ENCODE measurements at regions not wholly inside any gene's neighbourhood (a gene's known extent, or its start where the extent isn't known, plus 50 kb on each side); places are given as distances from the start of the nearest gene placed in this dataset.

- Histone ChIP-seq H3K4me3 (ENCODE audit: low read depth, low read length, poor library complexity, severe bottlenecking) (no peak overlapping the region), H3K27me3 (replicated peaks; ENCODE audit: insufficient read depth, low read depth, low read length, poor library complexity) (no peaks in the 10 kb centered on the region), H3K9me3 (ENCODE audit: low read depth, low read length, poor library complexity, severe bottlenecking) (no peaks in the 10 kb centered on the region), H3K4me1 (ENCODE audit: insufficient read depth, low read length, poor library complexity, severe bottlenecking) (no peaks in the 10 kb centered on the region), H3K36me3 (ENCODE audit: insufficient read depth, low read length, poor library complexity, severe bottlenecking) (no peaks in the 10 kb centered on the region), H3K27ac (ENCODE audit: low read depth, low read length, poor library complexity, severe bottlenecking) (no peak overlapping the region)
- TF ChIP-seq CTCF (conservative IDR thresholded peaks at IDR 0.05; ENCODE audit: low read depth, low read length): no peak
- no peak for TF ChIP-seq EZH2 (IDR thresholded peaks at IDR 0.05; ENCODE audit: borderline replicate concordance, low read depth, low read length, poor library complexity, severe bottlenecking)
- no peak for DNase-seq (ENCODE audit: low spot score)
- intact Hi-C loops (cut with micrococcal nuclease; ENCODE audit: unreplicated experiment): no loop called here
- BruUV-seq (replicated peaks): no TSS peak
- ChIA-PET POLR2A (ENCODE audit: low non-redundant PET) (no interaction called here), CTCF (no interaction called here)
Measured at GRCh38 chr15:94843060-94843459, 611.7 kb downstream of the MCTP2 start.

- H3K27ac ChIP-seq (ENCODE audit: low read depth, low read length, poor library complexity, severe bottlenecking): no peak overlapping the region
- TF ChIP-seq CTCF (conservative IDR thresholded peaks at IDR 0.05; ENCODE audit: low read depth, low read length): no peak
- no peak for TF ChIP-seq EZH2 (IDR thresholded peaks at IDR 0.05; ENCODE audit: borderline replicate concordance, low read depth, low read length, poor library complexity, severe bottlenecking)
- ChIA-PET POLR2A (ENCODE audit: low non-redundant PET) (no interaction called here), CTCF (no interaction called here)
- no peak overlapping the region for H3K4me3 ChIP-seq (ENCODE audit: low read depth, low read length, poor library complexity, severe bottlenecking)
- DNase-seq (ENCODE audit: low spot score): peak; percentile 1
- no peaks in the 10 kb centered on the region for H3K4me1 ChIP-seq (ENCODE audit: insufficient read depth, low read length, poor library complexity, severe bottlenecking)
- no peaks in the 10 kb centered on the region for H3K9me3 ChIP-seq (ENCODE audit: low read depth, low read length, poor library complexity, severe bottlenecking)
- no peaks in the 10 kb centered on the region for H3K27me3 ChIP-seq (replicated peaks; ENCODE audit: insufficient read depth, low read depth, low read length, poor library complexity)
- no peaks in the 10 kb centered on the region for H3K36me3 ChIP-seq (ENCODE audit: insufficient read depth, low read length, poor library complexity, severe bottlenecking)
- BruUV-seq (replicated peaks): no TSS peak
- intact Hi-C loops (cut with micrococcal nuclease; ENCODE audit: unreplicated experiment): no loop called here
Measured at GRCh38 chr15:94844198-94844537, 612.8 kb downstream of the MCTP2 start.

GRCh38 chr15:94844538-94845389 lies 613.4 kb downstream of the MCTP2 start:
- H3K27ac ChIP-seq (ENCODE audit: low read depth, low read length, poor library complexity, severe bottlenecking): no peak overlapping the region
- BruUV-seq (replicated peaks): no TSS peak
- ChIA-PET CTCF (no interaction called here), POLR2A (ENCODE audit: low non-redundant PET) (no interaction called here)
- H3K4me1 ChIP-seq (ENCODE audit: insufficient read depth, low read length, poor library complexity, severe bottlenecking): no peaks in the 10 kb centered on the region
- TF ChIP-seq CTCF (conservative IDR thresholded peaks at IDR 0.05; ENCODE audit: low read depth, low read length) (no peak), EZH2 (IDR thresholded peaks at IDR 0.05; ENCODE audit: borderline replicate concordance, low read depth, low read length, poor library complexity, severe bottlenecking) (no peak)
- DNase-seq (ENCODE audit: low spot score): peak; percentile 62
- H3K27me3 ChIP-seq (replicated peaks; ENCODE audit: insufficient read depth, low read depth, low read length, poor library complexity): no peaks in the 10 kb centered on the region
- H3K4me3 ChIP-seq (ENCODE audit: low read depth, low read length, poor library complexity, severe bottlenecking): peak overlapping the region; percentile 19
- intact Hi-C loops (cut with micrococcal nuclease; ENCODE audit: unreplicated experiment): no loop called here
- no peaks in the 10 kb centered on the region for H3K36me3 ChIP-seq (ENCODE audit: insufficient read depth, low read length, poor library complexity, severe bottlenecking)
- H3K9me3 ChIP-seq (ENCODE audit: low read depth, low read length, poor library complexity, severe bottlenecking): no peaks in the 10 kb centered on the region
